Loucy (cell line): ENCODE measurements at regions not wholly inside any gene's neighbourhood (a gene's known extent, or its start where the extent isn't known, plus 50 kb on each side); places are given as distances from the start of the nearest gene placed in this dataset.
"Not testable (repeated sequence)": the region's sequence is repeated elsewhere in the genome, so short reads cannot be mapped to it uniquely, and the experiment has no call there.

Experiments
- CTCF ChIP-seq: fragments of 200-600 bp; sonication (generic); conservative IDR thresholded peaks from 2 replicates; pipeline ENCODE4 v1.5.1; 2014; ENCODE audit warnings: mild to moderate bottlenecking, antibody characterized with exemption, low read length
- EZH2phosphoT487 ChIP-seq: fragments of 200-600 bp; IDR thresholded peaks from 2 replicates; pipeline ENCODE4 v1.6.1; 2018; ENCODE audit warnings: antibody characterized with exemption, mild to moderate bottlenecking, moderate library complexity, borderline replicate concordance

- TF ChIP-seq CTCF, EZH2phosphoT487: not testable (repeated sequence)
Observed at GRCh38 chr1:144105006-144105405, 133.2 kb upstream of the FAM72C start.
